Stimulated activated CD4-positive, alpha-beta T cell treated with anti-CD3 and anti-CD28 coated beads, Interleukin-15, amount 100 ng/mL, for 24 hours (primary cell): ENCODE measurements at regions not wholly inside any gene's neighbourhood (a gene's known extent, or its start where the extent isn't known, plus 50 kb on each side); places are given as distances from the start of the nearest gene placed in this dataset.

Experiments
- DNase-seq: peaks from one replicate; pipeline ENCODE4 v3.0.0-alpha.2; 2020

GRCh38 chr2:6071519-6071918, 379.3 kb downstream of the SOX11 start:
- DNase-seq = no peak

- DNase-seq = no peak
Measured at GRCh38 chr2:6072276-6072675, 380.1 kb downstream of the SOX11 start.

DNA sequence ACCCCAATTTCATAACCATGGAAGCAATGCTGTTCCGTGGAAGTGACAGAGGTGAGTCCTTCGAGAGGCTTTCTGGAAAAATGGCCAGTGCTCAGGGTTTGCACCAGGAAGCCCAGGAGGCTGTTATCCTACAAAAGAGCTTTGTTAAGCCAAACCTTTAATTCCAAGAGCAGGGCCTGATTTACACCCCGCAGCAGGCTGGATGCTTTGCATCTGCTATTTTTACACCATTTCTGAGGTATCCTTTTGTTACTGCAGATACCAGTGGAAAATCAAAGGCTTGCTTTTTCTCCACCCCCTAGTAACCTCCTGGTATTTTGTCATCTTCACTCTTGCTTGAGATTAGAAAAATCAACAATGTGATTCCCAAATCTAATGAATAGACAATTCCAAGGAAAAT, 380.6 kb downstream of the SOX11 start:
- DNase-seq = no peak

- DNase-seq = no peak
Measured at GRCh38 chr2:6073191-6074088, 381.3 kb downstream of the SOX11 start.

DNA sequence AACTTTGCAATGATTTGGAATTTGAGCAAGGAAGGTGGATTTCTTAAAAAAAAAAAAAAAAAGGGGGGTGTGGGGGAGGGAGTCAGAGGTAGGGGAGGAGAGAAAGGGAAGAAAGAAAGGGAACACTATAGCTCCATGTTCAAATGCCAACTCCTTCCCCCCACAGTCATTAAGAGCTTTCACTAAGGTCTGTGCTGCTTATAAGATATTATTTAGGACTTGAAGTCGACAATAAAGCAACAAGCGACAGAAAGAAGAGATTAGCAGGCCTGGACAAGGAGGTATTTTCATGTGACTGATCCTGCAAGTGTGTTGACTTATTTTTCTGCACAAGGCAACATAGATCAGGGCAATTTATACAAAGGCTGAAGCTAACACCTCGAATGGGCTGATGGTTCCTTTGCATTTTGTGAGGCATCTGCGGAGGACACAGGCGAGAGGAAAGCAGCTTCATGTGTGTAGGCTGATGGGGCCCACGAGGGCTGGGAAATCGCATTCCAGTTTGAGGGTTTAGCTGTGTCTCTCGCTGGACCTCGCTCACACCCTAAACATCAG, 382.0 kb downstream of the SOX11 start:
- DNase-seq = no peak

DNA sequence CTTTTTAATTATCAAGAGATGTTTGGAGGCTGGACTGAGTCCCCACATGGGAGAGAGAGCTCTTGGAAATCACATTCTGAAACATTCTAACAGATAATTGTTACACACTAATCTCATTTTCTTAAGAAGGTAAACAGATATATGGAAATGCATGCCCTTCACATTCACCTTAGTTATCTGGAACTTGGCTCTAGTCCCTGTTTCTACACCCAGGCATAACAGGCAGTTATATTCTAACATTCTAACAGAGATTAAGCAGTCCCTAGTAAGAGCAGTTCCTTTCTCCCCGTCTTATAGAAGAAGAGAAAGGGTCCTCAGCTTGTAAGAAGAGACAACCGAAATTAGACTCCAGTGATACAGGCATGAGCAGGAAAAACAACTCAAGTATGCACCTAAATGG, 385.4 kb downstream of the SOX11 start:
- no peak for DNase-seq

DNA sequence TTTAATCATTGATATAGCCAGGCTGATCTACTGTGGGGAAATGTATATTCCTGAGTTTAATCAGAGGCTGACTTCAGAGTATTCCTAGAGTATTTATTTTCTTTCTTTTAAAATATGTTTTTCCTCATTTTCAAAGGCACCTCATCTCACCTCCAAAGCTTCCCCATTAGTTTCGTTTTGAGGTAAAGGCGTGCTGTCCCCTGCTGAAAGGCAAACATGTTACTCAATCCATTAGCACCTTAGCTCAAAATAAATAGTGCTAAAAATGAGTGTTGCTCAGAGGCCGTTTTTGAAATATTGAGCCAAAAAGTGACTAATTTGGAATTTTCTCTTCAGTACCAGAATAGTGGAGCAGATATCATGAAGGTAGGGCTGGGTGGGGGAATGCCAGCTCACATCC, 386.2 kb downstream of the SOX11 start:
- DNase-seq = no peak

DNA sequence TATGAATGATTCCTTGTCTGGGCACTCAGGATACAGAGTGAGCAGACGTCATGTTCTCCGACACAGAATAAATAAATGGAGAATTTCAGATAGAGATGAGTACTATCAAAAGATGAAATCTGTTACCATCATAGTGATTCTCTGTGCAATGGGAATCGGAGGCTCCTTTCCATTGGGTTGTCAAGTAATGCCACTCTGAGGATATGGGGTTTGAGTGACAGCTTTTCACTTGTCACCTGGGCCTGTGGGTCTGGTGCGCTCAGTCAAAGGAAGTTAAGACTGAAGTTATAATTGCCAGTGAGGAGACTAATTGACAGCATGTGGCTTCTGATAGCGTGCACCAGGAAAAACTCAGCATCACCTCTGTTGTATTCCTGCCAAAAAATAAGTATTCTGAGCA, 387.2 kb downstream of the SOX11 start:
- DNase-seq = no peak

DNA sequence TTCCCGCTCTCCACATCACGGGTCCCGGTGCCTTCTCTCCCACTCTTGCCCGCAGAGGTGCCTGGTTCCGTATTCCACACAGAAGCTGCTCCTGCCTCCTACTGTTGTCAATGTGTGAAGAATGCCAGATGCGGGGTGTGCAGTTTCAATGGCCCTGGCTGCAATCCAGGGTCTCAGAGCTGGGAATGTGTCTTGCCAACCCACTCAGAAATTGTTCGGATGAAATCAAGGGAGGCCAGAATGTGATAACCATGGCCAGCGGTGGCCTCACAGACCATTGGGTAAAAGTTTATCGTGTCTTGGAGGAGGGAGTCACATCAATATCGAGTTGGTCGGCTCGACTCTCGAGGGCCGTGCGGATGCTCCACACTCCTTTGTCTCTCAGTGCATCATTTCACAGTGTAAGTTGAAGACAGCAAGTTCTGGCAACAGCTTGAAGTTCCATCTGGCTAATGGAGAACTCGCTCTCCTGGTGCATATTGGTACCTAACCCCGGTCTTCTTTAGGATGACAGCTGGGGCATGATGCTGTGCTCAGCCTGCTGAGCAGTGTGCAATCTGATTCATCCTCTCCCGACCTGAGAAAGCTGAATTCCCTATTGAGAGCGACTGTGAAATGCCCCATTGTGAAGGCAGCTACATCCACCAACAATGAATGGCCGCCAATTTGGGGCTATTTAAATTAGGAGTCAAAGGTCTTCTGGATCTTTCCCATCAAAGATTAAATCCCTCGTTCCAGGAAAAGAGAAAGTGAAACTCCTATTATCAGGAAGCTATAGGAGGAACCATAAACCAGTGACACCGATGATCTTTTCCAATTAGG, 389.0 kb downstream of the SOX11 start:
- no peak for DNase-seq

- no peak for DNase-seq
Measured at GRCh38 chr2:6081955-6082624, 389.9 kb downstream of the SOX11 start.

- no peak for DNase-seq
Measured at GRCh38 chr2:6082625-6083018, 390.4 kb downstream of the SOX11 start.

GRCh38 chr2:6083136-6083535, 391.0 kb downstream of the SOX11 start:
- no peak for DNase-seq

DNA sequence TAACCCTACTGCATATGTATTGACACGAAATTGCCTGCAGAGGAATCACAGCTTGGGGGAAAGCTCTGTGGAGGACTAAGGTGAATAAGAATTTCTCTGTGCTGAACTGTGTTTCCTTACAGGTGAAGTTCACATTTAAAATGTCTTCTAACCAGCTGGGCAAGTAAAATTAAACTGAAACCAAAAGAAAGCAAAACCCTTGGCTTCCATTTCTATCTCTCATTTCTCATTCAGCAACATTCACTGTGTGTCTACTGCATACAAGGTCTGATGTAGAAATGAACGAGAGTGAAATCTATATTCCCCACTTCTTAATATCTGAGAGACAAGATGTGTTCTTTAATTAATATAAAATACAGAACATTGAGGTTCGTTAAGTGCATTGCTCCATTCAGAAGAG, 397.3 kb downstream of the SOX11 start:
- no peak for DNase-seq

DNA sequence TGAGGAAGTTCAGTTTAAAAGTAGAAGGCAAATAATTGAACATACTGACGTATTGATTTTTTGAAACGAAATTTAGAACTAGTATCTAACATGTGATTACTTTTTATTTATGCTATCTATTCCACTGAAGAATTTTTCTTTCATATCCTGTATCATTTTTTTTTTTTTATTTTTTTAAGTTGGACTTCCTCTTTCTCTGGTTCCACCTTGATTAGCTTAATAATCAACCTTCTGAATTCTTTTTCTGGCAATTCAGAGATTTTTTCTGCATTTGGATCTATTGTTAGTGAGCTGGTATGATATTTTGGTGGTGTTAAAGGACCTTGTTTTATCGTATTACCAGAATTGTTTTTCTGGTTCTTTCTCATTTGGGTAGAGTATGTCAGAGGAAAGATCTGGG, 411.2 kb downstream of the SOX11 start:
- DNase-seq = no peak

DNA sequence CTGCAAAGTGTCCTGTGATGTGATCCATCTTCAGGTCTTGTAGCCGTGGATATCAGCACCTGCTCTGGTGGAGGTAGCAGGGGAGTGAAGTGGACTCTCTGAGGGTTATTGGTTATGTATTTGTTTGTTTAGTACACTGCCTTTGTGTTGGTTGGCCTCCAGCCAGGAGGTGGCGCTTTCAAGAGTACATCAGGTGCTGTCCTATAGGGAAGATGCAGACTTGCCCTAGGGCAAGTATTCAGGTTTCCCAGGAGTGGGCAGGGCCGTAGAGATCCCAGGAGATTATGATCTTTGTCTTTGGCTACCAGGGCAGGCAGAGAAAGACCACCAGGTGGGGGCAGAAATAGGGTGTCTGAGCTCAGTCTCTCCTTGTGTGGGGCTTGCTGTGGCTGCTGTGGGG, 411.8 kb downstream of the SOX11 start:
- DNase-seq = no peak

DNA sequence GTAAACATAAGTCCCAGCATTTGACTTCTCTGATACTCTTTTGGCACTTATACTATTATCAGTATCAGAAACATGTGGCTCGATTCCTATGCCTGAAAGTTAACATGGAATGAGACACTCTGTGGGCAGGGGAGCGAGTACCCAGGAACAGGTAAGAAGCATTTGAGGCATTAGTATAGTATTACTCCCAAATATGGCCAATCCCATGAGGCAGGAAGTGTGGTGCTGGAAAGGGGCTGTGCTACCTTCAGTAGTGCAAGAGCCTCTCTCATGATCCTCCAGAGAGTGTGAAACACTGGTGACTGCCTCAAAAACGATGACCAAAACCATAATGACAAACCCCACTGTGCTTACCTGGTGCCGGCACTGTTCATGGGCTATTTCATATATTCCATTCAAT, 415.1 kb downstream of the SOX11 start:
- DNase-seq = no peak

GRCh38 chr2:6109831-6110230, 417.6 kb downstream of the SOX11 start:
- no peak for DNase-seq

GRCh38 chr2:6111781-6112261, 419.6 kb downstream of the SOX11 start:
- DNase-seq = no peak

DNA sequence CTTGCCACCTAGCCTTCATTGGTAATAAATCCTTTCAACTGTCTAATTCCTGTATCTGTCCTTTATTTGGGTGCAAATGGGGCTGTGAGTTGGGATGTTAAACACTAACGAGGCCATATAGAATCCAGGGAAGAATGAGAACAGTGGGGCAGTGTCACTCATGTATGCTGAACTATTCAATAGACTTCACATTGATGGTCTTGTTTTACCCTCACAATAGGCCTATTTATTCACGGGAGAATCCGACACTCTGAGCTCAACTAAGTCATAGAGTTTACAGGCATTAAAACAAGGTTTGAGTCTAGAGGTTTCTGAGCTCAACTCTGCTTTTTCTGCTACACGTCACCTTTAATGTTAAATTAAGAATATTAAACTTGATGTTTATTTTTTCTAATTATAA, 421.6 kb downstream of the SOX11 start:
- DNase-seq = no peak

GRCh38 chr2:6127718-6128117, 435.5 kb downstream of the SOX11 start:
- DNase-seq = no peak

GRCh38 chr2:6139142-6139541, 447.0 kb downstream of the SOX11 start:
- DNase-seq = no peak

GRCh38 chr2:6139916-6140315, 447.7 kb downstream of the SOX11 start:
- no peak for DNase-seq

DNA sequence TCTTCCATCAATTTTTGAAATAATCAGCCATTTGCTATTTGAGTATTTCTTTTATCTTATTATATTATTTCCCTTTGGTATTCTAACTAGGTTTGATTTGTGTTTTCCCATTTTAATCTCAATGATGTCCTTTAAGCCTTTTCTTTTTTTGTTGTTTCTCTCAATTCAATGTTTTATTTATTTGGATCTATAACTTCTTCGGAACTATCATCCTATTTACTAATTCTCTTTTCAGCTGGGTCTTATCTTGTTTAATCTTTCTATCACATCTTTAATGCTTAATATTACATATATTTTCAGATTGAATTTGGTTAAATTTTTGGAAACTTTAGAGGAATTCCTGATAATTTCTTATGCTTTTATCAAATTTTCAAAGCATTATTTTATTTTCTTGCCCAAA, 448.3 kb downstream of the SOX11 start:
- DNase-seq = no peak
